ENCODE measurements at regions not wholly inside any gene's neighbourhood (a gene's known extent, or its start where the extent isn't known, plus 50 kb on each side); places are given as distances from the start of the nearest gene placed in this dataset.

GRCh38 chr6:91173651-91174050 is 586.8 kb upstream of the MAP3K7 start:
- no peak for TF ChIP-seq POLR2AphosphoS5 (IDR thresholded peaks at IDR 0.05)
- no peak for TF ChIP-seq EP300 (IDR thresholded peaks at IDR 0.05)
- no peak for TF ChIP-seq POLR2A (IDR thresholded peaks at IDR 0.05)
- TF ChIP-seq CTCF (IDR thresholded peaks at IDR 0.05), result no peak
- no peaks in the 10 kb centered on the region for H3K36me3 ChIP-seq
- H3K9me3 ChIP-seq, result no peaks in the 10 kb centered on the region
- no peak for ATAC-seq (ENCODE audit: low FRiP score in 2 of 2)
- no peak for DNase-seq
- H3K4me3 ChIP-seq, result no peak overlapping the region
- H3K4me1 ChIP-seq, result no peaks in the 10 kb centered on the region
- no peaks in the 10 kb centered on the region for H3K27me3 ChIP-seq
- 85 to 89% methylated on average over 3 of the region's 3 CpGs for WGBS, 2 donors
- H3K27ac ChIP-seq, result no peak overlapping the region

- 89 to 94% methylated on average over 3 of the region's 3 CpGs for WGBS, 2 donors
- DNase-seq (no peak), ATAC-seq (ENCODE audit: low FRiP score in 2 of 2) (no peak)
- Histone ChIP-seq H3K36me3 (no peaks in the 10 kb centered on the region), H3K27me3 (no peaks in the 10 kb centered on the region), H3K4me3 (no peak overlapping the region), H3K9me3 (no peaks in the 10 kb centered on the region), H3K27ac (no peak overlapping the region), H3K4me1 (no peaks in the 10 kb centered on the region)
- TF ChIP-seq CTCF (IDR thresholded peaks at IDR 0.05) (no peak), POLR2A (IDR thresholded peaks at IDR 0.05) (no peak), EP300 (IDR thresholded peaks at IDR 0.05) (no peak), POLR2AphosphoS5 (IDR thresholded peaks at IDR 0.05) (no peak)
Measured at GRCh38 chr6:91173186-91173585, 586.3 kb upstream of the MAP3K7 start.

GRCh38 chr6:91171754-91172462 is 585.0 kb upstream of the MAP3K7 start:
- WGBS, 2 donors, result 59 to 69% methylated on average over 7 of the region's 7 CpGs
- ATAC-seq (ENCODE audit: low FRiP score in 2 of 2), result no peak

GRCh38 chr6:91167846-91168245 is 581.0 kb upstream of the MAP3K7 start:
- Histone ChIP-seq H3K4me1 (no peaks in the 10 kb centered on the region), H3K4me3 (no peak overlapping the region), H3K9me3 (no peaks in the 10 kb centered on the region), H3K27ac (no peak overlapping the region), H3K27me3 (no peaks in the 10 kb centered on the region), H3K36me3 (no peaks in the 10 kb centered on the region)
- ATAC-seq (ENCODE audit: low FRiP score in 2 of 2) (no peak), DNase-seq (no peak)
- WGBS, 2 donors, result 34 to 42% methylated on average over 3 of the region's 3 CpGs
- no peak for TF ChIP-seq POLR2A (IDR thresholded peaks at IDR 0.05)
- no peak for TF ChIP-seq CTCF (IDR thresholded peaks at IDR 0.05)
- TF ChIP-seq POLR2AphosphoS5 (IDR thresholded peaks at IDR 0.05), result no peak
- no peak for TF ChIP-seq EP300 (IDR thresholded peaks at IDR 0.05)

More at GRCh38 chr6:91171754-91172462, 585.0 kb upstream of the MAP3K7 start:
- no peak overlapping the region for H3K4me3 ChIP-seq
- H3K36me3 ChIP-seq, result no peaks in the 10 kb centered on the region
- H3K27ac ChIP-seq, result no peak overlapping the region
- no peaks in the 10 kb centered on the region for H3K27me3 ChIP-seq
- no peak for TF ChIP-seq POLR2A (IDR thresholded peaks at IDR 0.05)
- H3K4me1 ChIP-seq, result no peaks in the 10 kb centered on the region
- DNase-seq, result no peak
- no peaks in the 10 kb centered on the region for H3K9me3 ChIP-seq

GRCh38 chr6:91166271-91167046 is 579.6 kb upstream of the MAP3K7 start:
- WGBS, 2 donors, result 81 to 83% methylated on average over 11 of the region's 11 CpGs
- Histone ChIP-seq H3K27ac (no peak overlapping the region), H3K27me3 (no peaks in the 10 kb centered on the region), H3K4me3 (no peak overlapping the region), H3K36me3 (no peaks in the 10 kb centered on the region), H3K4me1 (no peaks in the 10 kb centered on the region), H3K9me3 (no peaks in the 10 kb centered on the region)
- DNase-seq (no peak), ATAC-seq (ENCODE audit: low FRiP score in 2 of 2) (no peak)
- TF ChIP-seq POLR2AphosphoS5 (IDR thresholded peaks at IDR 0.05), result no peak
- TF ChIP-seq EP300 (IDR thresholded peaks at IDR 0.05), result no peak
- TF ChIP-seq CTCF (IDR thresholded peaks at IDR 0.05), result no peak
- TF ChIP-seq POLR2A (IDR thresholded peaks at IDR 0.05), result no peak

Data from upper lobe of left lung (tissue), 6 donors.